Activated CD8-positive, alpha-beta T cell treated with anti-CD3 and anti-CD28 coated beads for 36 hours (primary cell): ENCODE measurements at regions not wholly inside any gene's neighbourhood (a gene's known extent, or its start where the extent isn't known, plus 50 kb on each side); places are given as distances from the start of the nearest gene placed in this dataset.

Experiments used
- ATAC-seq: fragments of 200-7000 bp; cut with Tn5 transposase; one replicate; pipeline ENCODE4 v1.10.0; 2021; ENCODE audit warnings: mild to moderate bottlenecking, moderate library complexity
- CTCF ChIA-PET: fragments of 350-600 bp; sonication (Branson Sonifier 250); formaldehyde crosslinking; loops from one replicate; lab custom pipeline; 2021; ENCODE audit warnings: antibody characterized with exemption; lab: Charles Lee
- POLR2A ChIA-PET: fragments of 350-600 bp; sonication (Branson Sonifier 250); formaldehyde crosslinking; loops from one replicate; lab custom pipeline; 2021; ENCODE audit warnings: antibody characterized with exemption; lab: Charles Lee
- DNase-seq: peaks from one replicate; pipeline ENCODE4 v3.0.0-alpha.2; 2020
- H3K27ac Mint-ChIP-seq: one replicate; pipeline ENCODE4 v1.8.0; 2021; ENCODE audit warnings: mild to moderate bottlenecking, mixed read lengths
- H3K27me3 Mint-ChIP-seq: one replicate; pipeline ENCODE4 v1.8.0; 2021; ENCODE audit warnings: mixed read lengths
- H3K36me3 Mint-ChIP-seq: one replicate; pipeline ENCODE4 v1.8.0; 2021; ENCODE audit warnings: low read depth, mixed read lengths
- H3K4me1 Mint-ChIP-seq: one replicate; pipeline ENCODE4 v1.8.0; 2021; ENCODE audit warnings: low read depth, mixed read lengths
- H3K4me3 Mint-ChIP-seq: one replicate; pipeline ENCODE4 v1.8.0; 2021; ENCODE audit warnings: mild to moderate bottlenecking, moderate library complexity, mixed read lengths
- H3K9me3 Mint-ChIP-seq: one replicate; pipeline ENCODE4 v1.8.0; 2021; ENCODE audit warnings: mixed read lengths
- intact Hi-C: fragments of 100-400 bp; cut with micrococcal nuclease; formaldehyde crosslinking; loops from one replicate; pipeline ENCODE4 v1.10.0; 2022
- TF ChIP-seq, protein P1 (sequence below): fragments of 200-600 bp; IDR thresholded peaks from one replicate; pipeline ENCODE4 v1.8.0; 2022; ENCODE audit warnings: antibody characterized with exemption, mild to moderate bottlenecking

DNA sequence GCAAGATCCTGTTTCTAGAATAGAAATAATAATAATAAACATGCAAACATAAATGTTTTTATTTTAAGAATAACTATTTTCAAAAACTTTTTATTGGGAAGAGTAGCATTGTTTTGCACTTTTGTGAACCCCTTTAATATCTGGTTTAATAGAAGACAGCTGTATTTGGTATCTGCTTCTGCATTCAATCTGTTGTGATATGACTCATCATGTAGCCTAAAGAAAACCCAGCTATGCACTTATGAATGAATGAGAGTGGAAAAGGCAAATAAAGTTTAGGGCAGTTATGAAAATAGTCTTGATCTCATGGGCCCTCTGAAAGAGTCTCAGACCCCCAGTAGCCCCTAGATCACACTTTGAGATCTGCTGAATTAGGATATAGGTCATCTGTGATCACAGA, 100.4 kb upstream of the PPP2R3A start:
- POLR2A ChIA-PET = no interaction called here
- no peak for DNase-seq
- no peak overlapping the region for H3K4me3 Mint-ChIP-seq
- TF ChIP-seq, protein P1, sequence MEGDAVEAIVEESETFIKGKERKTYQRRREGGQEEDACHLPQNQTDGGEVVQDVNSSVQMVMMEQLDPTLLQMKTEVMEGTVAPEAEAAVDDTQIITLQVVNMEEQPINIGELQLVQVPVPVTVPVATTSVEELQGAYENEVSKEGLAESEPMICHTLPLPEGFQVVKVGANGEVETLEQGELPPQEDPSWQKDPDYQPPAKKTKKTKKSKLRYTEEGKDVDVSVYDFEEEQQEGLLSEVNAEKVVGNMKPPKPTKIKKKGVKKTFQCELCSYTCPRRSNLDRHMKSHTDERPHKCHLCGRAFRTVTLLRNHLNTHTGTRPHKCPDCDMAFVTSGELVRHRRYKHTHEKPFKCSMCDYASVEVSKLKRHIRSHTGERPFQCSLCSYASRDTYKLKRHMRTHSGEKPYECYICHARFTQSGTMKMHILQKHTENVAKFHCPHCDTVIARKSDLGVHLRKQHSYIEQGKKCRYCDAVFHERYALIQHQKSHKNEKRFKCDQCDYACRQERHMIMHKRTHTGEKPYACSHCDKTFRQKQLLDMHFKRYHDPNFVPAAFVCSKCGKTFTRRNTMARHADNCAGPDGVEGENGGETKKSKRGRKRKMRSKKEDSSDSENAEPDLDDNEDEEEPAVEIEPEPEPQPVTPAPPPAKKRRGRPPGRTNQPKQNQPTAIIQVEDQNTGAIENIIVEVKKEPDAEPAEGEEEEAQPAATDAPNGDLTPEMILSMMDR = no peak
- no peaks in the 10 kb centered on the region for H3K27me3 Mint-ChIP-seq
- ATAC-seq = no peak
- intact Hi-C loops = no loop called here
- no peaks in the 10 kb centered on the region for H3K9me3 Mint-ChIP-seq
- H3K36me3 Mint-ChIP-seq = no peaks in the 10 kb centered on the region
- CTCF ChIA-PET = no interaction called here
- no peak overlapping the region for H3K27ac Mint-ChIP-seq
- no peaks in the 10 kb centered on the region for H3K4me1 Mint-ChIP-seq

DNA sequence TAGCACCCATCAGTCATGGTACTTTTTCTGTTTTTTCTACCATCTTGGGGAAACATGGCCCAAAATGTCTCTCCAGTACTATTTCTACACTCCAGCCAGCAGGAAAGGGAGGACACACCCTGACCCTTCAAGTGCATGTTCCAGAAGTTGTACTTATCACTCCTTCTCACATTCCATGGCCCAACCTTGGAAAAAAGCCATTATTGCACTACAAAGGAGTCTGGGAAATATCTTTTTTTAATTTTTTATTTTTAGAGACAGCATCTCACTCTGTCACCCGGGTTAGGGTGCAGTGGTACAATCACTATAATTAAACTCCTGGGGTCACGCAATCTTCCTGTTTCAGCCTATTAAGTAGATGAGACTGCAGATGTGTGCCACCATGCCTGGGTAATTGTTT, 100.0 kb upstream of the PPP2R3A start:
- Mint-ChIP-seq H3K27me3 (no peaks in the 10 kb centered on the region), H3K36me3 (no peaks in the 10 kb centered on the region), H3K4me3 (no peak overlapping the region), H3K27ac (no peak overlapping the region), H3K9me3 (no peaks in the 10 kb centered on the region), H3K4me1 (no peaks in the 10 kb centered on the region)
- intact Hi-C loops = no loop called here
- ChIA-PET CTCF (no interaction called here), POLR2A (no interaction called here)
- no peak for ATAC-seq
- no peak for DNase-seq
- TF ChIP-seq, protein P1 = no peak

DNA sequence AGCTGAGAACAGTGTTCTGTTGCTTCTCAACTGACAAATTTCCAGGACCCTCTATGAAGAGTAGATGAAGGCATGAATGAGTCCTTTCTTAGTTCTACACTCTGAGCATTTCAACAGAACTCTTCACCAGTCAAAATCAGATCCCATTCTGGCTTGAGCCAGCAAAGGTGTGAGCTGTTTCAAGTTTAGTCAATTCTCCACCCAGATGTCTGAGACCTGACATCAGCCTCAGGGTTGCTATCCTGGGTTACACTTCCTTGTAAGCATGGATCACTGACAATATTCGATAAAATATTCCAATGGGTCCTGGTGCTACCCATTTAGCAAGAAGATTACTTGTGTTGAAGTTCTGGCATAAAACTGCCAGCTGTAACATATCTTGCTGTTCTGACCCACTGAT, 97.6 kb upstream of the PPP2R3A start:
- no peak for DNase-seq
- POLR2A ChIA-PET = no interaction called here
- Mint-ChIP-seq H3K27me3 (peaks cover 1% of the 10 kb centered on the region), H3K27ac (no peak overlapping the region), H3K36me3 (no peaks in the 10 kb centered on the region), H3K9me3 (peaks cover 3% of the 10 kb centered on the region), H3K4me3 (no peak overlapping the region), H3K4me1 (no peaks in the 10 kb centered on the region)
- CTCF ChIA-PET = no interaction called here
- intact Hi-C loops = no loop called here
- TF ChIP-seq, protein P1 = no peak
- no peak for ATAC-seq

DNA sequence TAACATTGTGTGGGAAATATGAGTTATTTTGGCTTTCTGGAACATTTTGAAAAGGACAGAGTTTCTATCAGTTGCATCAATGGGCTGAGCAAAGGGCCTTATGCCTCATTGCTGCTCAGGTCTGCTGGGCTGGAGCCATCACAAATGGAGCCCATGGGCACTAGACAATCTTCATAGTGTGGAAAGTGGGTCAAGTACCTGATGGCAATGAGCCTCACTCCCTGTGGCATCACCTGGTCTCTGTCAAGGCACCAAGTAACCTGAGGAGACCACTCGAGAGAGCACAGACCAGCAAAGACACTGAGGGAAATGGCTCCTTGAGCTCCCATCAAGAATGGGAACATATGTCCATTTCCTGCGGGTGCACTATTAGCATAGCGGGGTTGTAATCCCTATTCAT, 96.7 kb upstream of the PPP2R3A start:
- CTCF ChIA-PET = no interaction called here
- POLR2A ChIA-PET = interaction anchor here (0.6 kb wide), 1 partner anchor 341 kb away, joined by 3 read pairs; no protein-coding TSS in a partner anchor
- Mint-ChIP-seq H3K9me3 (peaks cover 10% of the 10 kb centered on the region), H3K27me3 (peaks cover 1% of the 10 kb centered on the region), H3K4me3 (no peak overlapping the region), H3K4me1 (no peaks in the 10 kb centered on the region), H3K36me3 (no peaks in the 10 kb centered on the region), H3K27ac (no peak overlapping the region)
- TF ChIP-seq, protein P1 = no peak
- no peak for DNase-seq
- no peak for ATAC-seq
- intact Hi-C loops = no loop called here

DNA sequence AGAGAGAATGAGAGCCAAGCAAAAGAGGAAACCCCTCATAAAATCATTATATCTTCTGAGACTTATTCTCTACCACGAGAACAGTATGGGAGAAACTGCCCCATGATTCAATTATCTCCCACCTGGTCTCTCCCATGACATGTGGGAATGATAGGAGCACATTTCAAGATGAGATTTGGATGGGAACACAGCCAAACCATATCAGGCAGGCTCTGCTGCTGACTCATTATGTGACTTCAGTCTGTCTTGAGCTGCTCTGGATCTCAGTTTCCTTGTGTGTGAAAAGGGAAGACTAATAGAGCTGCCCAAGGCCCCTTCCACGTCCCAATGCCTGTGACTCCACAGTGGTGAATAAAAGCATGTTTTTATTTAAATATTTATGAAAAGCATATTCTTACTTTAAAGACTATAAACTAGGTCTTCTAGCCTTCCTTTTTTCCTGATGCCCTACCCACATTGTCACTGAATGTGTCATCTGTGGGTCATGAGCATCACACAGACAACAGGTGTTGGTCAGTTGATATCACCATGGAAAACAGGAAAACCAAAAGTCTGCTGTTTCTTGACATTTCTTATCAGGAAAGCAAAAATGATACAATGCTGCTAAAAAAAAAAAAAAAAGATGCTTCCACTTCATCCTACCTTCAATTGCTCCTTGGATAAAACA, 96.0 kb upstream of the PPP2R3A start:
- no peak for ATAC-seq
- TF ChIP-seq, protein P1 = no peak
- ChIA-PET POLR2A (interaction anchor here (0.6 kb wide), 1 partner anchor 341 kb away, joined by 3 read pairs; no protein-coding TSS in a partner anchor), CTCF (no interaction called here)
- no peak for DNase-seq
- Mint-ChIP-seq H3K4me3 (no peak overlapping the region), H3K9me3 (peaks cover 13% of the 10 kb centered on the region), H3K4me1 (no peaks in the 10 kb centered on the region), H3K36me3 (no peaks in the 10 kb centered on the region), H3K27ac (no peak overlapping the region), H3K27me3 (peaks cover 1% of the 10 kb centered on the region)
- intact Hi-C loops = no loop called here
